Transverse colon (tissue), 4 donors: ENCODE measurements at regions not wholly inside any gene's neighbourhood (a gene's known extent, or its start where the extent isn't known, plus 50 kb on each side); places are given as distances from the start of the nearest gene placed in this dataset.

ENCODE experiments used
- DNase-seq: peaks from one replicate; pipeline ENCODE4 v3.0.0-alpha.2; 2019
- H3K27ac ChIP-seq, 4 donors: fragments of 200-600 bp; sonication (generic); 2 replicates each; pipeline ENCODE4 v1.5.1; 2016 to 2018; ENCODE audit warnings: inconsistent platforms in 4 of 4
- H3K27me3 ChIP-seq: fragments of 200-600 bp; sonication (generic); 2 replicates; pipeline ENCODE4 v1.5.1; 2017; ENCODE audit warnings: inconsistent platforms
- H3K36me3 ChIP-seq, 4 donors: fragments of 200-600 bp; sonication (generic); 2 replicates each; pipeline ENCODE4 v1.5.1; 2017 to 2019; ENCODE audit warnings: inconsistent platforms in 4 of 4
- H3K4me1 ChIP-seq, 4 donors: fragments of 200-600 bp; sonication (generic); 2 replicates each; pipeline ENCODE4 v1.5.1; 2017 to 2020; ENCODE audit warnings: inconsistent platforms in 4 of 4
- H3K4me3 ChIP-seq, 4 donors: fragments of 200-600 bp; sonication (generic); 1 replicate in 1 of 4; 2 replicates in 3 of 4; pipeline versions ENCODE4 v1.5.1 to v1.6.1; 2017 to 2019; ENCODE audit warnings: inconsistent platforms in 4 of 4
- H3K9me3 ChIP-seq, 2 donors: fragments of 200-600 bp; sonication (generic); 2 replicates each; pipeline ENCODE4 v1.5.1; 2017 to 2019; ENCODE audit warnings: inconsistent platforms in 2 of 2
- EP300 ChIP-seq: sonication (generic); formaldehyde crosslinking; IDR thresholded peaks from one replicate; pipeline ENCODE4 v1.6.1; 2017; ENCODE audit warnings: antibody characterized with exemption, low read depth
- POLR2A ChIP-seq: fragments of 450-650 bp; IDR thresholded peaks from one replicate; pipeline ENCODE4 v1.6.1; 2016; ENCODE audit warnings: antibody characterized with exemption, mild to moderate bottlenecking, moderate library complexity
- POLR2AphosphoS5 ChIP-seq, 3 donors: sonication (generic); formaldehyde crosslinking; IDR thresholded peaks; one replicate each; pipeline ENCODE4 v1.6.1; 2016; ENCODE audit warnings: antibody characterized with exemption in 3 of 3
- WGBS, 2 donors: methylation state at CpG; one replicate each; pipeline ENCODE4 v1.1.5; 2018; ENCODE audit warnings: low coverage in 1 of 2; 5-methylcytosine and 5-hydroxymethylcytosine counted together
- in situ Hi-C, 4 donors: fragments of 200-750 bp; cut with MboI; loops; one replicate each; pipeline versions ENCODE4 v1.15.0 to v1.15.1; 2017; ENCODE audit warnings: low sequenced_read_pairs in 3 of 4, low pct_ligation_motif_present in 1 of 4, low pct_unique_long_range_greater_than_20kb in 1 of 4
- intact Hi-C: fragments of 100-400 bp; cut with DNase I; formaldehyde crosslinking; loops from one replicate; pipeline ENCODE4 v1.15.1; 2023; ENCODE audit warnings: low total_unique reads
- TF ChIP-seq, protein P1 (sequence below), 5 experiments: fragments of 200-600 bp in 3 of 5; fragments of 450-650 bp in 2 of 5; sonication (generic) in 3 of 5; IDR thresholded peaks; 1 replicate in 2 of 5; 2 replicates in 3 of 5; pipeline ENCODE4 v1.5.1; 2016 to 2017; ENCODE audit warnings: antibody characterized with exemption in 5 of 5, inconsistent platforms in 3 of 5, mild to moderate bottlenecking in 2 of 5, moderate library complexity in 1 of 5

DNA sequence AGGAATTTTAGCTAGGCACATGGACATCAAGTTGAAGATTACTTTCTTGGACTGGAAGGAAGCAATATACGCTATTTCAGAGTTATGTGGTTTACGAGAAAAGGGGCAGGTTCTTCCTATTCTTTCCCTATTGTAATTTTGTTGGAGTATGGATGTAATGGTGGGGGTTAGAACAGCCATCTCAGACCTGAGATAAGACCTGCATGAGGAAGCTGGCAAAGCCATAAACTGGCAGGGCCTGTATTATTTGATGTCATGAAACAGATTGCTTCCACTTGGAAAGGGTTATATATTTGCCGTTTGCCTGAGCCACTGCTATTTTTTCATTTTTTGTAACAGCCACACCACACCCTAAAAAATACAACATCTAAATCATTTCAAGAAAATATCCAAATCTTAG is 220.5 kb upstream of the MAGI2 start:
- intact Hi-C loops (no loop called here), in situ Hi-C loops (no loop called here)
- Histone ChIP-seq H3K4me1 (peaks cover 0 to 18% (median 5%) of the 10 kb centered on the region in 4 donors), H3K36me3 (no peaks in the 10 kb centered on the region), H3K27ac (peak overlapping the region in 2 of 4 donors; percentile 24 to 30), H3K4me3 (no peak overlapping the region), H3K9me3 (no peaks in the 10 kb centered on the region), H3K27me3 (no peaks in the 10 kb centered on the region)
- peak; percentile 26 for DNase-seq
- TF ChIP-seq POLR2A (no peak), POLR2AphosphoS5 (IDR thresholded peaks at IDR 0.05) (peak in 1 of 3 donors; percentile 21), EP300 (no peak)
- TF ChIP-seq, protein P1, sequence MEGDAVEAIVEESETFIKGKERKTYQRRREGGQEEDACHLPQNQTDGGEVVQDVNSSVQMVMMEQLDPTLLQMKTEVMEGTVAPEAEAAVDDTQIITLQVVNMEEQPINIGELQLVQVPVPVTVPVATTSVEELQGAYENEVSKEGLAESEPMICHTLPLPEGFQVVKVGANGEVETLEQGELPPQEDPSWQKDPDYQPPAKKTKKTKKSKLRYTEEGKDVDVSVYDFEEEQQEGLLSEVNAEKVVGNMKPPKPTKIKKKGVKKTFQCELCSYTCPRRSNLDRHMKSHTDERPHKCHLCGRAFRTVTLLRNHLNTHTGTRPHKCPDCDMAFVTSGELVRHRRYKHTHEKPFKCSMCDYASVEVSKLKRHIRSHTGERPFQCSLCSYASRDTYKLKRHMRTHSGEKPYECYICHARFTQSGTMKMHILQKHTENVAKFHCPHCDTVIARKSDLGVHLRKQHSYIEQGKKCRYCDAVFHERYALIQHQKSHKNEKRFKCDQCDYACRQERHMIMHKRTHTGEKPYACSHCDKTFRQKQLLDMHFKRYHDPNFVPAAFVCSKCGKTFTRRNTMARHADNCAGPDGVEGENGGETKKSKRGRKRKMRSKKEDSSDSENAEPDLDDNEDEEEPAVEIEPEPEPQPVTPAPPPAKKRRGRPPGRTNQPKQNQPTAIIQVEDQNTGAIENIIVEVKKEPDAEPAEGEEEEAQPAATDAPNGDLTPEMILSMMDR (IDR thresholded peaks at IDR 0.05), result no peak
- 50 to 54% methylated on average over 3 of the region's 3 CpGs for WGBS, 2 donors

DNA sequence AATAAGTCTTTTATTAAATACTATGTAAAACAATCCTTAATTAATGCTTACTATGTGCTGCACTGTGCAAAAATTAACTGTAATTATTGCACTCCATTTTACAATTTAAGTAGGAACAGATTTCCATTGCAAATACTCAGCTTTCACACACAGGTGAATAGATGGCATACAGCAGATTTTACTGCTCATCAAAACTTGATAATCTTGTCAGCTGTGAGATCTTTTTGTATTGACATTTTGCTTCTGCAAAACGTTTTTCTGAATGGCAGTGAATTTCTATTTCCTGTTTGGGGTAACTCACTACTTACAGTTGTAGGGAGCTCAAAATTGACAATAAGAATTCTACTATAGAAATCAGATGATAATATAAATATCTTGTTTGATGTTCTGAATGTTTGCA is 220.0 kb upstream of the MAGI2 start:
- in situ Hi-C loops, result no loop called here
- intact Hi-C loops, result no loop called here
- peak overlapping the region in 1 of 4 donors; percentile 24 for H3K27ac ChIP-seq

DNA sequence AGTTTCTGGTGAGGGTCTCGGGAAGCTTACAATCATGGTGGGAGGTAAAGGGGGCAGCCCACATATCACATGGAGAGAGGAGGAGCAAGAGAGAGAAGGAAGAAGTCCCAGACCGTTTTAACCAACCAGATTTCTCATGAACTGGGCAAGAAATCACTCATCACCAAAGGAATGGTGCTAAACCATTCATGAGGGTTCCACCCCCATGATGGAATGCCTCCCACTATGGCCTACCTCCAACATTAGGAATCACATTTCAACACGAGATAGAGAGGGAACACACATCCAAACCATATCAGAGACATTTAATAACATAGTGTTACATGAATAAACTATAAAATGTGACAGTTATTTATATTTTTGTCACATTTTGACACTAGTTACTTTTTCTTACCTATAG is 214.8 kb upstream of the MAGI2 start:
- Histone ChIP-seq H3K4me3 (no peak overlapping the region), H3K27ac (no peak overlapping the region), H3K4me1 (peaks cover 0 to 1% (median under 1%) of the 10 kb centered on the region in 4 donors), H3K36me3 (no peaks in the 10 kb centered on the region), H3K27me3 (no peaks in the 10 kb centered on the region), H3K9me3 (no peaks in the 10 kb centered on the region)
- in situ Hi-C loops (no loop called here), intact Hi-C loops (no loop called here)
- 57% methylated on average over 3 of the region's 3 CpGs for WGBS, 2 donors
- TF ChIP-seq POLR2A (no peak), POLR2AphosphoS5 (IDR thresholded peaks at IDR 0.05) (no peak), EP300 (no peak)
- TF ChIP-seq, protein P1 (IDR thresholded peaks at IDR 0.05), result no peak
- no peak for DNase-seq

More for the DNA sequence above, 220.0 kb upstream of the MAGI2 start:
- Histone ChIP-seq H3K4me3 (no peak overlapping the region), H3K36me3 (no peaks in the 10 kb centered on the region), H3K27me3 (no peaks in the 10 kb centered on the region), H3K9me3 (no peaks in the 10 kb centered on the region), H3K4me1 (peaks cover 0 to 18% (median 5%) of the 10 kb centered on the region in 4 donors)
- DNase-seq, result no peak
- TF ChIP-seq, protein P1 (IDR thresholded peaks at IDR 0.05), result no peak
- TF ChIP-seq POLR2A (no peak), POLR2AphosphoS5 (IDR thresholded peaks at IDR 0.05) (no peak), EP300 (no peak)
- 0% methylated on average over 1 of the region's 1 CpG for WGBS, 2 donors

DNA sequence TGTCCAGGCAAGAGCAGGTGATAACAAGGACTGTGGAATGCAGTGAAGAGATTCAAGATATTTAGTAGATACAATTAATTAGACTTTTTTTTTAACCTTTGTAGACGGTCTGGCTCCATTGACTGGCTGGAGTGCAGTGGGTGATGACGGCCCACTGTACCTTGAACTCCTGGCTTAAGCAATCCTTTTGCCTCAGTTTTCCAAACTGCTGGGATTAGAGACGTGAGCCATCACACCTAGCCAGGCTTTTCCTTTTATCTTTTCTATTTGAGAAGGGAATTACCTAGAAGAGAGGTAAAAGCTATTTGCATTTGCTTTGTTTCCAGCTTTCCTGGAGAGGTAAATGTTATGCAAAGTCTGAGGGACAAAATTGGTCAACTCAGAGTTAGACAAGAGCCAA is 213.0 kb upstream of the MAGI2 start:
- DNase-seq, result no peak
- 77 to 82% methylated on average over 3 of the region's 3 CpGs for WGBS, 2 donors
- Histone ChIP-seq H3K4me3 (no peak overlapping the region), H3K27me3 (no peaks in the 10 kb centered on the region), H3K4me1 (no peaks in the 10 kb centered on the region), H3K27ac (no peak overlapping the region), H3K36me3 (no peaks in the 10 kb centered on the region), H3K9me3 (no peaks in the 10 kb centered on the region)
- TF ChIP-seq POLR2AphosphoS5 (IDR thresholded peaks at IDR 0.05) (no peak), EP300 (no peak), POLR2A (no peak)
- TF ChIP-seq, protein P1 (IDR thresholded peaks at IDR 0.05), result no peak
- in situ Hi-C loops, result no loop called here
- intact Hi-C loops, result no loop called here
